ENCODE measurements at regions not wholly inside any gene's neighbourhood (a gene's known extent, or its start where the extent isn't known, plus 50 kb on each side); places are given as distances from the start of the nearest gene placed in this dataset.

GRCh38 chr7:46032942-46033341 lies 111.9 kb upstream of the IGFBP3 start (continued):
- TF ChIP-seq ZNF462 (CRISPR knock-in tag; IDR thresholded peaks at IDR 0.05) (no peak), STAT1 (IDR thresholded peaks at IDR 0.05; ENCODE audit: unreplicated experiment) (no peak)

GRCh38 chr7:46032353-46032752 lies 111.3 kb upstream of the IGFBP3 start:
- Mint-ChIP-seq H3K4me1 (peaks cover 7% of the 10 kb centered on the region), H3K27ac (no peak overlapping the region), H3K36me3 (ENCODE audit: low read depth) (peaks cover 16% of the 10 kb centered on the region), H3K27me3 (ENCODE audit: insufficient read depth, low read depth, poor library complexity) (peaks cover 2% of the 10 kb centered on the region), H3K4me3 (no peak overlapping the region), H3K9me3 (peaks cover 13% of the 10 kb centered on the region)
- Histone ChIP-seq H2AFZ (no peak overlapping the region), H3K9me2 (ENCODE audit: insufficient read depth) (peaks cover 13% of the 10 kb centered on the region; the same call in 1 of the 2 replicates), H3K27me3 (ENCODE audit: insufficient read depth) (no peaks in the 10 kb centered on the region), H3K4me1 (ENCODE audit: insufficient read depth) (no peaks in the 10 kb centered on the region), H3K27ac (ENCODE audit: low read depth) (no peak overlapping the region), H3K4me2 (no peak overlapping the region), H3K79me2 (replicated peaks; ENCODE audit: insufficient read depth) (no peaks in the 10 kb centered on the region), H3K36me3 (ENCODE audit: insufficient read depth) (no peaks in the 10 kb centered on the region), H4K20me1 (replicated peaks; ENCODE audit: insufficient read depth) (no peaks in the 10 kb centered on the region), H3F3A (replicated peaks; ENCODE audit: low read depth) (no peaks in the 10 kb centered on the region), H3K4me3 (no peak overlapping the region)
- no peak for TF ChIP-seq NANOG (IDR thresholded peaks at IDR 0.05; ENCODE audit: borderline replicate concordance)
- no peak for TF ChIP-seq EZH2 (IDR thresholded peaks at IDR 0.05; ENCODE audit: low read depth, unreplicated experiment)
- no peak for TF ChIP-seq EZH2phosphoT487 (IDR thresholded peaks at IDR 0.05; ENCODE audit: unreplicated experiment)
- ATAC-seq (no peak), DNase-seq (ENCODE audit: low spot score) (no peak)
